ENCODE measurements at regions not wholly inside any gene's neighbourhood (a gene's known extent, or its start where the extent isn't known, plus 50 kb on each side); places are given as distances from the start of the nearest gene placed in this dataset.

DNA sequence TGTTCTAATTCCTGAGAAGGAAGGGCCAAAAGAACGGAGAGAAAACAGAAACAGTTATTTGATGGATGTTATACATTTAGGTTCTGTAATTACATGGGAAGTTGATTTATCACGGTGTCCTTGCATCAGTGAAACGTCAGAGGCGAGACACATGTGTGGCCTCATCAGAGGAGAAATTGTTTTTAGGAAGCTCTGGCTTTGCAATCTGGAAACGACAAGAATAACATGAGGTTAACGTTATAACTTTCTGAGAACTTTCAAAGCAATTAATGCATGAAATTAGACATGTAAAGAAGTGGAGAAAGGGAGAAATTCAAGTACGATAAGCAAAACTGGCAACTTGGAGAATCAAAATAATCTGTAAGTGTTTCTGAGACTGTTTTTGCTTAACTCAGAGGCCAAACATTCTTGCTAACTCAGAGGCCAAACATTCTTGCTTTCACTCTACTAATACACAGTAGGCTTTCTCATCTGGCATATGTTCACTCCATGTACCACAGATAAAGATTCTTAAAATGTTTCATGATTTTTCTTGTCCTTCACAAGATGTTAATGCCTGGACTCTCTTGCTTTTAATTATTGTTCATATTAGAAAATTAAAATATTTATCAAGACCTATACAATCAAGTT is 933.0 kb downstream of the TLE4 start (continued):
- TF ChIP-seq, protein P1, sequence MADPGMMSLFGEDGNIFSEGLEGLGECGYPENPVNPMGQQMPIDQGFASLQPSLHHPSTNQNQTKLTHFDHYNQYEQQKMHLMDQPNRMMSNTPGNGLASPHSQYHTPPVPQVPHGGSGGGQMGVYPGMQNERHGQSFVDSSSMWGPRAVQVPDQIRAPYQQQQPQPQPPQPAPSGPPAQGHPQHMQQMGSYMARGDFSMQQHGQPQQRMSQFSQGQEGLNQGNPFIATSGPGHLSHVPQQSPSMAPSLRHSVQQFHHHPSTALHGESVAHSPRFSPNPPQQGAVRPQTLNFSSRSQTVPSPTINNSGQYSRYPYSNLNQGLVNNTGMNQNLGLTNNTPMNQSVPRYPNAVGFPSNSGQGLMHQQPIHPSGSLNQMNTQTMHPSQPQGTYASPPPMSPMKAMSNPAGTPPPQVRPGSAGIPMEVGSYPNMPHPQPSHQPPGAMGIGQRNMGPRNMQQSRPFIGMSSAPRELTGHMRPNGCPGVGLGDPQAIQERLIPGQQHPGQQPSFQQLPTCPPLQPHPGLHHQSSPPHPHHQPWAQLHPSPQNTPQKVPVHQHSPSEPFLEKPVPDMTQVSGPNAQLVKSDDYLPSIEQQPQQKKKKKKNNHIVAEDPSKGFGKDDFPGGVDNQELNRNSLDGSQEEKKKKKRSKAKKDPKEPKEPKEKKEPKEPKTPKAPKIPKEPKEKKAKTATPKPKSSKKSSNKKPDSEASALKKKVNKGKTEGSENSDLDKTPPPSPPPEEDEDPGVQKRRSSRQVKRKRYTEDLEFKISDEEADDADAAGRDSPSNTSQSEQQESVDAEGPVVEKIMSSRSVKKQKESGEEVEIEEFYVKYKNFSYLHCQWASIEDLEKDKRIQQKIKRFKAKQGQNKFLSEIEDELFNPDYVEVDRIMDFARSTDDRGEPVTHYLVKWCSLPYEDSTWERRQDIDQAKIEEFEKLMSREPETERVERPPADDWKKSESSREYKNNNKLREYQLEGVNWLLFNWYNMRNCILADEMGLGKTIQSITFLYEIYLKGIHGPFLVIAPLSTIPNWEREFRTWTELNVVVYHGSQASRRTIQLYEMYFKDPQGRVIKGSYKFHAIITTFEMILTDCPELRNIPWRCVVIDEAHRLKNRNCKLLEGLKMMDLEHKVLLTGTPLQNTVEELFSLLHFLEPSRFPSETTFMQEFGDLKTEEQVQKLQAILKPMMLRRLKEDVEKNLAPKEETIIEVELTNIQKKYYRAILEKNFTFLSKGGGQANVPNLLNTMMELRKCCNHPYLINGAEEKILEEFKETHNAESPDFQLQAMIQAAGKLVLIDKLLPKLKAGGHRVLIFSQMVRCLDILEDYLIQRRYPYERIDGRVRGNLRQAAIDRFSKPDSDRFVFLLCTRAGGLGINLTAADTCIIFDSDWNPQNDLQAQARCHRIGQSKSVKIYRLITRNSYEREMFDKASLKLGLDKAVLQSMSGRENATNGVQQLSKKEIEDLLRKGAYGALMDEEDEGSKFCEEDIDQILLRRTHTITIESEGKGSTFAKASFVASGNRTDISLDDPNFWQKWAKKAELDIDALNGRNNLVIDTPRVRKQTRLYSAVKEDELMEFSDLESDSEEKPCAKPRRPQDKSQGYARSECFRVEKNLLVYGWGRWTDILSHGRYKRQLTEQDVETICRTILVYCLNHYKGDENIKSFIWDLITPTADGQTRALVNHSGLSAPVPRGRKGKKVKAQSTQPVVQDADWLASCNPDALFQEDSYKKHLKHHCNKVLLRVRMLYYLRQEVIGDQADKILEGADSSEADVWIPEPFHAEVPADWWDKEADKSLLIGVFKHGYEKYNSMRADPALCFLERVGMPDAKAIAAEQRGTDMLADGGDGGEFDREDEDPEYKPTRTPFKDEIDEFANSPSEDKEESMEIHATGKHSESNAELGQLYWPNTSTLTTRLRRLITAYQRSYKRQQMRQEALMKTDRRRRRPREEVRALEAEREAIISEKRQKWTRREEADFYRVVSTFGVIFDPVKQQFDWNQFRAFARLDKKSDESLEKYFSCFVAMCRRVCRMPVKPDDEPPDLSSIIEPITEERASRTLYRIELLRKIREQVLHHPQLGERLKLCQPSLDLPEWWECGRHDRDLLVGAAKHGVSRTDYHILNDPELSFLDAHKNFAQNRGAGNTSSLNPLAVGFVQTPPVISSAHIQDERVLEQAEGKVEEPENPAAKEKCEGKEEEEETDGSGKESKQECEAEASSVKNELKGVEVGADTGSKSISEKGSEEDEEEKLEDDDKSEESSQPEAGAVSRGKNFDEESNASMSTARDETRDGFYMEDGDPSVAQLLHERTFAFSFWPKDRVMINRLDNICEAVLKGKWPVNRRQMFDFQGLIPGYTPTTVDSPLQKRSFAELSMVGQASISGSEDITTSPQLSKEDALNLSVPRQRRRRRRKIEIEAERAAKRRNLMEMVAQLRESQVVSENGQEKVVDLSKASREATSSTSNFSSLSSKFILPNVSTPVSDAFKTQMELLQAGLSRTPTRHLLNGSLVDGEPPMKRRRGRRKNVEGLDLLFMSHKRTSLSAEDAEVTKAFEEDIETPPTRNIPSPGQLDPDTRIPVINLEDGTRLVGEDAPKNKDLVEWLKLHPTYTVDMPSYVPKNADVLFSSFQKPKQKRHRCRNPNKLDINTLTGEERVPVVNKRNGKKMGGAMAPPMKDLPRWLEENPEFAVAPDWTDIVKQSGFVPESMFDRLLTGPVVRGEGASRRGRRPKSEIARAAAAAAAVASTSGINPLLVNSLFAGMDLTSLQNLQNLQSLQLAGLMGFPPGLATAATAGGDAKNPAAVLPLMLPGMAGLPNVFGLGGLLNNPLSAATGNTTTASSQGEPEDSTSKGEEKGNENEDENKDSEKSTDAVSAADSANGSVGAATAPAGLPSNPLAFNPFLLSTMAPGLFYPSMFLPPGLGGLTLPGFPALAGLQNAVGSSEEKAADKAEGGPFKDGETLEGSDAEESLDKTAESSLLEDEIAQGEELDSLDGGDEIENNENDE (IDR thresholded peaks at IDR 0.05; ENCODE audit: low read depth, low read length): no peak
- TF ChIP-seq, protein P2, sequence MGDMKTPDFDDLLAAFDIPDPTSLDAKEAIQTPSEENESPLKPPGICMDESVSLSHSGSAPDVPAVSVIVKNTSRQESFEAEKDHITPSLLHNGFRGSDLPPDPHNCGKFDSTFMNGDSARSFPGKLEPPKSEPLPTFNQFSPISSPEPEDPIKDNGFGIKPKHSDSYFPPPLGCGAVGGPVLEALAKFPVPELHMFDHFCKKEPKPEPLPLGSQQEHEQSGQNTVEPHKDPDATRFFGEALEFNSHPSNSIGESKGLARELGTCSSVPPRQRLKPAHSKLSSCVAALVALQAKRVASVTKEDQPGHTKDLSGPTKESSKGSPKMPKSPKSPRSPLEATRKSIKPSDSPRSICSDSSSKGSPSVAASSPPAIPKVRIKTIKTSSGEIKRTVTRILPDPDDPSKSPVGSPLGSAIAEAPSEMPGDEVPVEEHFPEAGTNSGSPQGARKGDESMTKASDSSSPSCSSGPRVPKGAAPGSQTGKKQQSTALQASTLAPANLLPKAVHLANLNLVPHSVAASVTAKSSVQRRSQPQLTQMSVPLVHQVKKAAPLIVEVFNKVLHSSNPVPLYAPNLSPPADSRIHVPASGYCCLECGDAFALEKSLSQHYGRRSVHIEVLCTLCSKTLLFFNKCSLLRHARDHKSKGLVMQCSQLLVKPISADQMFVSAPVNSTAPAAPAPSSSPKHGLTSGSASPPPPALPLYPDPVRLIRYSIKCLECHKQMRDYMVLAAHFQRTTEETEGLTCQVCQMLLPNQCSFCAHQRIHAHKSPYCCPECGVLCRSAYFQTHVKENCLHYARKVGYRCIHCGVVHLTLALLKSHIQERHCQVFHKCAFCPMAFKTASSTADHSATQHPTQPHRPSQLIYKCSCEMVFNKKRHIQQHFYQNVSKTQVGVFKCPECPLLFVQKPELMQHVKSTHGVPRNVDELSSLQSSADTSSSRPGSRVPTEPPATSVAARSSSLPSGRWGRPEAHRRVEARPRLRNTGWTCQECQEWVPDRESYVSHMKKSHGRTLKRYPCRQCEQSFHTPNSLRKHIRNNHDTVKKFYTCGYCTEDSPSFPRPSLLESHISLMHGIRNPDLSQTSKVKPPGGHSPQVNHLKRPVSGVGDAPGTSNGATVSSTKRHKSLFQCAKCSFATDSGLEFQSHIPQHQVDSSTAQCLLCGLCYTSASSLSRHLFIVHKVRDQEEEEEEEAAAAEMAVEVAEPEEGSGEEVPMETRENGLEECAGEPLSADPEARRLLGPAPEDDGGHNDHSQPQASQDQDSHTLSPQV (IDR thresholded peaks at IDR 0.05): no peak
- TF ChIP-seq, protein P3, sequence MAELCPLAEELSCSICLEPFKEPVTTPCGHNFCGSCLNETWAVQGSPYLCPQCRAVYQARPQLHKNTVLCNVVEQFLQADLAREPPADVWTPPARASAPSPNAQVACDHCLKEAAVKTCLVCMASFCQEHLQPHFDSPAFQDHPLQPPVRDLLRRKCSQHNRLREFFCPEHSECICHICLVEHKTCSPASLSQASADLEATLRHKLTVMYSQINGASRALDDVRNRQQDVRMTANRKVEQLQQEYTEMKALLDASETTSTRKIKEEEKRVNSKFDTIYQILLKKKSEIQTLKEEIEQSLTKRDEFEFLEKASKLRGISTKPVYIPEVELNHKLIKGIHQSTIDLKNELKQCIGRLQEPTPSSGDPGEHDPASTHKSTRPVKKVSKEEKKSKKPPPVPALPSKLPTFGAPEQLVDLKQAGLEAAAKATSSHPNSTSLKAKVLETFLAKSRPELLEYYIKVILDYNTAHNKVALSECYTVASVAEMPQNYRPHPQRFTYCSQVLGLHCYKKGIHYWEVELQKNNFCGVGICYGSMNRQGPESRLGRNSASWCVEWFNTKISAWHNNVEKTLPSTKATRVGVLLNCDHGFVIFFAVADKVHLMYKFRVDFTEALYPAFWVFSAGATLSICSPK (IDR thresholded peaks at IDR 0.05; ENCODE audit: borderline replicate concordance): no peak
